Cardiac muscle cell (in vitro differentiated cells and primary cell): ENCODE measurements at regions not wholly inside any gene's neighbourhood (a gene's known extent, or its start where the extent isn't known, plus 50 kb on each side); places are given as distances from the start of the nearest gene placed in this dataset.
A peak's percentile ranks its signal among the peaks of the same experiment; 100 is the strongest.

ENCODE experiments used
- DNase-seq, 2 donors: peaks; one replicate each; pipeline versions ENCODE4 v3.0.0 to v3.0.0-alpha.2; 2010 to 2017; ENCODE audit warnings: low read depth in 1 of 2, low spot score in 1 of 2
- H3K27ac ChIP-seq: fragments of 200-600 bp; sonication (generic); 2 replicates; pipeline ENCODE4 v1.5.1; 2016
- H3K27me3 ChIP-seq: fragments of 200-600 bp; sonication (generic); 2 replicates; pipeline ENCODE4 v1.6.0; 2016; ENCODE audit warnings: control low read depth
- H3K36me3 ChIP-seq: fragments of 200-600 bp; sonication (generic); 2 replicates; pipeline ENCODE4 v1.5.1; 2016; ENCODE audit warnings: control low read depth
- H3K4me1 ChIP-seq: fragments of 200-600 bp; sonication (generic); 2 replicates; pipeline ENCODE4 v1.8.1; 2017; ENCODE audit warnings: low read depth, mild to moderate bottlenecking, mixed run types
- H3K4me3 ChIP-seq: fragments of 200-600 bp; sonication (generic); 2 replicates; pipeline ENCODE4 v1.5.1; 2016; ENCODE audit warnings: mild to moderate bottlenecking
- H3K9me3 ChIP-seq: fragments of 200-600 bp; sonication (generic); 2 replicates; pipeline ENCODE4 v1.5.1; 2017; ENCODE audit warnings: low read depth, mild to moderate bottlenecking, control low read depth
- CTCF ChIP-seq: IDR thresholded peaks from 2 replicates; pipeline ENCODE4 v1.5.1; 2012; ENCODE audit warnings: low read depth, mild to moderate bottlenecking, low read length

GRCh38 chr1:200479816-200480215, 70.0 kb upstream of the ZNF281 start:
- no peak overlapping the region for H3K27ac ChIP-seq
- H3K9me3 ChIP-seq, result no peaks in the 10 kb centered on the region
- no peak for TF ChIP-seq CTCF
- no peak overlapping the region for H3K4me3 ChIP-seq
- H3K36me3 ChIP-seq, result no peaks in the 10 kb centered on the region
- no peak for DNase-seq
- no peaks in the 10 kb centered on the region for H3K27me3 ChIP-seq
- no peaks in the 10 kb centered on the region for H3K4me1 ChIP-seq

- no peaks in the 10 kb centered on the region for H3K36me3 ChIP-seq
- no peaks in the 10 kb centered on the region for H3K9me3 ChIP-seq
- no peaks in the 10 kb centered on the region for H3K4me1 ChIP-seq
- no peaks in the 10 kb centered on the region for H3K27me3 ChIP-seq
- no peak for DNase-seq
- no peak overlapping the region for H3K27ac ChIP-seq
- no peak overlapping the region for H3K4me3 ChIP-seq
- TF ChIP-seq CTCF, result no peak
These were observed 69.2 kb upstream of the ZNF281 start for GRCh38 chr1:200478945-200479558.

GRCh38 chr1:200478239-200478623, 68.4 kb upstream of the ZNF281 start:
- H3K4me1 ChIP-seq, result no peaks in the 10 kb centered on the region
- H3K9me3 ChIP-seq, result no peaks in the 10 kb centered on the region
- no peaks in the 10 kb centered on the region for H3K36me3 ChIP-seq
- no peak overlapping the region for H3K4me3 ChIP-seq
- H3K27me3 ChIP-seq, result no peaks in the 10 kb centered on the region
- H3K27ac ChIP-seq, result no peak overlapping the region
- TF ChIP-seq CTCF, result no peak
- no peak for DNase-seq

GRCh38 chr1:200474633-200475032, 64.8 kb upstream of the ZNF281 start:
- TF ChIP-seq CTCF, result no peak
- no peaks in the 10 kb centered on the region for H3K4me1 ChIP-seq
- H3K36me3 ChIP-seq, result no peaks in the 10 kb centered on the region
- no peak overlapping the region for H3K27ac ChIP-seq
- no peaks in the 10 kb centered on the region for H3K27me3 ChIP-seq
- H3K4me3 ChIP-seq, result no peak overlapping the region
- no peaks in the 10 kb centered on the region for H3K9me3 ChIP-seq
- no peak for DNase-seq

GRCh38 chr1:200473698-200474371, 64.0 kb upstream of the ZNF281 start:
- H3K36me3 ChIP-seq, result no peaks in the 10 kb centered on the region
- no peaks in the 10 kb centered on the region for H3K9me3 ChIP-seq
- no peaks in the 10 kb centered on the region for H3K27me3 ChIP-seq
- no peak overlapping the region for H3K27ac ChIP-seq
- DNase-seq, result peak; percentile 25 to 28
- no peak for TF ChIP-seq CTCF
- H3K4me3 ChIP-seq, result no peak overlapping the region
- H3K4me1 ChIP-seq, result no peaks in the 10 kb centered on the region
